HepG2 (cell line): ENCODE measurements at regions not wholly inside any gene's neighbourhood (a gene's known extent, or its start where the extent isn't known, plus 50 kb on each side); places are given as distances from the start of the nearest gene placed in this dataset.
A peak's percentile ranks its signal among the peaks of the same experiment; 100 is the strongest.

Experiments
- CBX5 ChIP-seq: sonication (generic); formaldehyde crosslinking; IDR thresholded peaks from 2 replicates; pipeline ENCODE4 v1.4.0; 2020; ENCODE audit warnings: missing genetic modification reagents, borderline replicate concordance
- ETV5 ChIP-seq: IDR thresholded peaks from 2 replicates; pipeline ENCODE4 v1.6.1; 2018; ENCODE audit warnings: missing biosample characterization, missing genetic modification reagents, inconsistent platforms, borderline replicate concordance
- GFI1 ChIP-seq: sonication (generic); formaldehyde crosslinking; IDR thresholded peaks from 2 replicates; pipeline ENCODE4 v1.5.0; 2020; ENCODE audit warnings: missing genetic modification reagents, mild to moderate bottlenecking, borderline replicate concordance
- GPN1 ChIP-seq: sonication (generic); formaldehyde crosslinking; IDR thresholded peaks from 2 replicates; pipeline ENCODE4 v1.5.1; 2020; ENCODE audit warnings: missing genetic modification reagents, borderline replicate concordance
- HNRNPK ChIP-seq: fragments of 200-400 bp; formaldehyde crosslinking; IDR thresholded peaks from 2 replicates; pipeline ENCODE4 v1.6.1; 2018; ENCODE audit warnings: low read length, low read depth, moderate library complexity, mild to moderate bottlenecking; ENCODE audit not compliant: poor library complexity, severe bottlenecking
- HOXA5 ChIP-seq: sonication (generic); formaldehyde crosslinking; IDR thresholded peaks from 2 replicates; pipeline ENCODE4 v1.4.0; 2020; ENCODE audit warnings: missing genetic modification reagents
- PHF20 ChIP-seq: sonication (generic); formaldehyde crosslinking; IDR thresholded peaks from 2 replicates; pipeline ENCODE4 v1.5.0; 2020; ENCODE audit warnings: mild to moderate bottlenecking, missing genetic modification reagents
- SIN3B ChIP-seq: fragments of 150-350 bp; IDR thresholded peaks from 2 replicates; pipeline ENCODE4 v1.6.1; 2014; ENCODE audit warnings: low read length
- SMARCE1 ChIP-seq: fragments of 450-650 bp; IDR thresholded peaks from 2 replicates; pipeline ENCODE4 v1.6.1; 2017; ENCODE audit warnings: borderline replicate concordance
- TBP ChIP-seq: sonication (generic); formaldehyde crosslinking; IDR thresholded peaks from 2 replicates; pipeline ENCODE4 v1.5.0; 2020; ENCODE audit warnings: missing genetic modification reagents
- WIZ ChIP-seq: sonication (generic); formaldehyde crosslinking; IDR thresholded peaks from 2 replicates; pipeline ENCODE4 v1.5.1; 2020; ENCODE audit warnings: mild to moderate bottlenecking, missing genetic modification reagents
- ZBTB38 ChIP-seq: sonication (generic); formaldehyde crosslinking; IDR thresholded peaks from 2 replicates; pipeline ENCODE4 v1.5.1; 2020; ENCODE audit warnings: mild to moderate bottlenecking, missing genetic modification reagents
- ZFAT ChIP-seq: sonication (generic); formaldehyde crosslinking; conservative IDR thresholded peaks from 2 replicates; pipeline ENCODE4 v1.8.1; 2023; ENCODE audit warnings: missing genetic modification reagents, inconsistent platforms
- ZNF232 ChIP-seq: sonication (generic); formaldehyde crosslinking; IDR thresholded peaks from 2 replicates; pipeline ENCODE4 v1.4.0; 2020; ENCODE audit warnings: missing genetic modification reagents, borderline replicate concordance
- ZNF263 ChIP-seq: sonication (generic); formaldehyde crosslinking; IDR thresholded peaks from 2 replicates; pipeline ENCODE4 v1.4.0; 2020; ENCODE audit warnings: missing genetic modification reagents
- ZNF431 ChIP-seq: sonication (generic); formaldehyde crosslinking; IDR thresholded peaks from 2 replicates; pipeline ENCODE4 v1.9.0; 2022; ENCODE audit warnings: missing genetic modification reagents, low read depth, mild to moderate bottlenecking, borderline replicate concordance
- ZNF460 ChIP-seq: sonication (generic); formaldehyde crosslinking; IDR thresholded peaks from 2 replicates; pipeline ENCODE4 v1.5.1; 2020; ENCODE audit warnings: missing genetic modification reagents, mild to moderate bottlenecking, borderline replicate concordance
- ZNF510 ChIP-seq: sonication (generic); formaldehyde crosslinking; IDR thresholded peaks from 2 replicates; pipeline ENCODE4 v1.4.0; 2020; ENCODE audit warnings: low read depth, mild to moderate bottlenecking, missing genetic modification reagents
- ZNF607 ChIP-seq: sonication (generic); formaldehyde crosslinking; IDR thresholded peaks from 2 replicates; pipeline ENCODE4 v1.5.1; 2020; ENCODE audit warnings: missing genetic modification reagents, mild to moderate bottlenecking, borderline replicate concordance
- ZNF670 ChIP-seq: sonication (generic); formaldehyde crosslinking; IDR thresholded peaks from 2 replicates; pipeline ENCODE4 v1.8.0; 2022; ENCODE audit warnings: mild to moderate bottlenecking, missing genetic modification reagents, borderline replicate concordance
- ZNF737 ChIP-seq: sonication (generic); formaldehyde crosslinking; IDR thresholded peaks from 2 replicates; pipeline ENCODE4 v1.5.0; 2020; ENCODE audit warnings: missing genetic modification reagents, mild to moderate bottlenecking, borderline replicate concordance
- TF ChIP-seq, protein P1 (sequence below): sonication (generic); formaldehyde crosslinking; IDR thresholded peaks from 2 replicates; pipeline ENCODE4 v1.5.0; 2020; ENCODE audit warnings: mild to moderate bottlenecking, missing genetic modification reagents, borderline replicate concordance
- TF ChIP-seq, protein P2 (sequence below): sonication (generic); formaldehyde crosslinking; IDR thresholded peaks from 2 replicates; pipeline ENCODE4 v1.8.0; 2022; ENCODE audit warnings: low read depth, missing genetic modification reagents

DNA sequence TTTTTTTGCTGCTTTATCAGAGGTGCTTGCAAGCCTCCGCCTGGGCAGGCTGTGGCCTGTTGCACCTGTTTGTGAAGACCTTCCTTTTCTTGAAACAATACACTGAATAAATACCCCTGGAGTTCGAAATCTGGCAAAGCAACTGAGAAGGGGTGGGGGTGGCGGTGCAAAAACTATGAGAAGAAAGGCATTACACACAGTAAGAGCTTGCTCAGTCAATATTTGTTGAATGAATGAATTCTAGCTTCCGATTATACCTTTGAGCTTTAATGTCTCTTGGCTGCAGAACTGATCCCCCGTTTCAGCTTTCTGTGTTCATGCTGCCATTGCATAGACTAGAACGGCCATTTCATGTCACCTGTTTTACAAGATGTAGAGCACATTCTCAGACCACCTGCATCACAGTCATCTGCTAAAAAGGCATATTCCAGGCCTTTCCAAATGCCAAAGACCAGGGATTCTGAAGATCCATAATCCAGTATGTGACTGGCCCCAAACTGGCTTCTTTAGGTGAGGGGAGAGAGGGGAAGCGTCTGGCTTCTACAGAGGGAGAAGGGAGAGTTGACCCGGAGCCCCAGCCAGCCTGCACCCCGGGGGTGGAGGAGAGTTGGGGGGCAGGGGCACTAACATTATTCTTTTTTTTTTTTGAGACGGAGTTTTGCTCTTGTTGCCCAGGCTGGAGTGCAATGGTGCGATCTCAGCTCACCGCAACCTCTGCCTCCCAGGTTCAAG is 111.5 kb downstream of the ETS2 start (continued):
- no peak for TF ChIP-seq ZFAT
- TF ChIP-seq ZNF510 (CRISPR knock-in tag): no peak
- TF ChIP-seq ZNF431 (CRISPR knock-in tag): no peak
- TF ChIP-seq ZBTB38 (CRISPR knock-in tag): no peak; the same call in 1 of the 2 replicates
- no peak for TF ChIP-seq HOXA5
- TF ChIP-seq ZNF232 (CRISPR knock-in tag): no peak
- peak; percentile 95 for TF ChIP-seq GFI1
- TF ChIP-seq GPN1: no peak
- no peak for TF ChIP-seq CBX5 (CRISPR knock-in tag)
- no peak for TF ChIP-seq HNRNPK
- TF ChIP-seq ZNF670 (CRISPR knock-in tag): no peak
- TF ChIP-seq PHF20 (CRISPR knock-in tag): no peak
- TF ChIP-seq ETV5 (CRISPR knock-in tag): peak; percentile 95
- TF ChIP-seq, protein P1, sequence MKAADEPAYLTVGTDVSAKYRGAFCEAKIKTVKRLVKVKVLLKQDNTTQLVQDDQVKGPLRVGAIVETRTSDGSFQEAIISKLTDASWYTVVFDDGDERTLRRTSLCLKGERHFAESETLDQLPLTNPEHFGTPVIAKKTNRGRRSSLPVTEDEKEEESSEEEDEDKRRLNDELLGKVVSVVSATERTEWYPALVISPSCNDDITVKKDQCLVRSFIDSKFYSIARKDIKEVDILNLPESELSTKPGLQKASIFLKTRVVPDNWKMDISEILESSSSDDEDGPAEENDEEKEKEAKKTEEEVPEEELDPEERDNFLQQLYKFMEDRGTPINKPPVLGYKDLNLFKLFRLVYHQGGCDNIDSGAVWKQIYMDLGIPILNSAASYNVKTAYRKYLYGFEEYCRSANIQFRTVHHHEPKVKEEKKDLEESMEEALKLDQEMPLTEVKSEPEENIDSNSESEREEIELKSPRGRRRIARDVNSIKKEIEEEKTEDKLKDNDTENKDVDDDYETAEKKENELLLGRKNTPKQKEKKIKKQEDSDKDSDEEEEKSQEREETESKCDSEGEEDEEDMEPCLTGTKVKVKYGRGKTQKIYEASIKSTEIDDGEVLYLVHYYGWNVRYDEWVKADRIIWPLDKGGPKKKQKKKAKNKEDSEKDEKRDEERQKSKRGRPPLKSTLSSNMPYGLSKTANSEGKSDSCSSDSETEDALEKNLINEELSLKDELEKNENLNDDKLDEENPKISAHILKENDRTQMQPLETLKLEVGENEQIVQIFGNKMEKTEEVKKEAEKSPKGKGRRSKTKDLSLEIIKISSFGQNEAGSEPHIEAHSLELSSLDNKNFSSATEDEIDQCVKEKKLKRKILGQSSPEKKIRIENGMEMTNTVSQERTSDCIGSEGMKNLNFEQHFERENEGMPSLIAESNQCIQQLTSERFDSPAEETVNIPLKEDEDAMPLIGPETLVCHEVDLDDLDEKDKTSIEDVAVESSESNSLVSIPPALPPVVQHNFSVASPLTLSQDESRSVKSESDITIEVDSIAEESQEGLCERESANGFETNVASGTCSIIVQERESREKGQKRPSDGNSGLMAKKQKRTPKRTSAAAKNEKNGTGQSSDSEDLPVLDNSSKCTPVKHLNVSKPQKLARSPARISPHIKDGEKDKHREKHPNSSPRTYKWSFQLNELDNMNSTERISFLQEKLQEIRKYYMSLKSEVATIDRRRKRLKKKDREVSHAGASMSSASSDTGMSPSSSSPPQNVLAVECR (CRISPR knock-in tag): peak; percentile 31; the same call in 1 of the 2 replicates
- no peak for TF ChIP-seq ZNF737 (CRISPR knock-in tag)
- no peak for TF ChIP-seq ZNF460 (CRISPR knock-in tag)
- TF ChIP-seq SMARCE1: no peak
- TF ChIP-seq ZNF607 (CRISPR knock-in tag): 0 out of 2 replicates have a peak, but pooled peaks have one; percentile 46
- TF ChIP-seq SIN3B: no peak
- no peak for TF ChIP-seq WIZ
- no peak for TF ChIP-seq TBP (CRISPR knock-in tag)
- TF ChIP-seq ZNF263: no peak
- TF ChIP-seq, protein P2, sequence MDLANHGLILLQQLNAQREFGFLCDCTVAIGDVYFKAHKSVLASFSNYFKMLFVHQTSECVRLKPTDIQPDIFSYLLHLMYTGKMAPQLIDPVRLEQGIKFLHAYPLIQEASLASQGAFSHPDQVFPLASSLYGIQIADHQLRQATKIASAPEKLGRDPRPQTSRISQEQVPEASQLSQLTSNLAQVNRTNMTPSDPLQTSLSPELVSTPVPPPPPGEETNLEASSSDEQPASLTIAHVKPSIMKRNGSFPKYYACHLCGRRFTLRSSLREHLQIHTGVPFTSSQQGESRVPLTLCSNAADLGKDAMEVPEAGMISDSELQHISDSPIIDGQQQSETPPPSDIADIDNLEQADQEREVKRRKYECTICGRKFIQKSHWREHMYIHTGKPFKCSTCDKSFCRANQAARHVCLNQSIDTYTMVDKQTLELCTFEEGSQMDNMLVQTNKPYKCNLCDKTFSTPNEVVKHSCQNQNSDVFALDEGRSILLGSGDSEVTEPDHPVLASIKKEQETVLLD: no peak
